Right lung (tissue), 2 donors: ENCODE measurements at regions not wholly inside any gene's neighbourhood (a gene's known extent, or its start where the extent isn't known, plus 50 kb on each side); places are given as distances from the start of the nearest gene placed in this dataset.
A peak's percentile ranks its signal among the peaks of the same experiment; 100 is the strongest.
"Not testable (repeated sequence)": the region's sequence is repeated elsewhere in the genome, so short reads cannot be mapped to it uniquely, and the experiment has no call there.

Source experiments
- DNase-seq, 2 donors: peaks; one replicate each; pipeline ENCODE4 v3.0.0-alpha.2; 2013

- DNase-seq: not testable (repeated sequence)
These were observed 136.6 kb upstream of the PROKR2 start for GRCh38 chr20:5453316-5453715.

- DNase-seq: not testable (repeated sequence)
These were observed 135.9 kb upstream of the PROKR2 start for GRCh38 chr20:5452691-5453090.

GRCh38 chr20:5452286-5452685, 135.5 kb upstream of the PROKR2 start:
- not testable (repeated sequence) for DNase-seq

GRCh38 chr20:5451643-5452210, 135.0 kb upstream of the PROKR2 start:
- DNase-seq: no peak

- DNase-seq: peak; percentile 5 to 19
These were observed 131.8 kb upstream of the PROKR2 start for GRCh38 chr20:5448449-5449118.

GRCh38 chr20:5447188-5447587, 130.4 kb upstream of the PROKR2 start:
- no peak for DNase-seq

GRCh38 chr20:5445611-5446010, 128.9 kb upstream of the PROKR2 start:
- no peak for DNase-seq

GRCh38 chr20:5442101-5442500, 125.3 kb upstream of the PROKR2 start:
- DNase-seq: no peak

- no peak for DNase-seq
These were observed 117.4 kb upstream of the PROKR2 start for GRCh38 chr20:5434116-5434515.

- DNase-seq: no peak
These were observed 116.6 kb upstream of the PROKR2 start for GRCh38 chr20:5433352-5433751.

GRCh38 chr20:5432030-5432429, 115.3 kb upstream of the PROKR2 start:
- no peak for DNase-seq

GRCh38 chr20:5430670-5431069, 113.9 kb upstream of the PROKR2 start:
- DNase-seq: no peak

- DNase-seq: no peak
These were observed 109.3 kb upstream of the PROKR2 start for GRCh38 chr20:5426026-5426425.

GRCh38 chr20:5416086-5416485, 99.3 kb upstream of the PROKR2 start:
- no peak for DNase-seq

GRCh38 chr20:5413394-5413793, 96.6 kb upstream of the PROKR2 start:
- DNase-seq: no peak

- DNase-seq: no peak
These were observed 93.7 kb upstream of the PROKR2 start for GRCh38 chr20:5410470-5410869.

GRCh38 chr20:5402903-5403531, 86.3 kb upstream of the PROKR2 start:
- DNase-seq: no peak

GRCh38 chr20:5401277-5401875, 84.6 kb upstream of the PROKR2 start:
- no peak for DNase-seq

GRCh38 chr20:5400164-5400762, 83.5 kb upstream of the PROKR2 start:
- DNase-seq: peak; percentile 2 to 4

- DNase-seq: no peak
These were observed 80.6 kb upstream of the PROKR2 start for GRCh38 chr20:5397393-5397792.

- DNase-seq: no peak
These were observed 79.4 kb upstream of the PROKR2 start for GRCh38 chr20:5395932-5396727.
